Activated CD8-positive, alpha-beta memory T cell treated with anti-CD3 and anti-CD28 coated beads, Interleukin-2, amount 10 ng/mL, durations not matched to agents 7 days and 5 days (primary cell): ENCODE measurements at regions not wholly inside any gene's neighbourhood (a gene's known extent, or its start where the extent isn't known, plus 50 kb on each side); places are given as distances from the start of the nearest gene placed in this dataset.

Experiments
- ATAC-seq: fragments of 150-1000 bp; cut with Tn5 transposase; one replicate; pipeline ENCODE4 v1.10.0; 2021; ENCODE audit warnings: moderate library complexity
- CTCF ChIA-PET: fragments of 350-600 bp; sonication (Branson Sonifier 250); formaldehyde crosslinking; loops from one replicate; lab custom pipeline; 2021; ENCODE audit warnings: antibody characterized with exemption; lab: Charles Lee
- DNase-seq: peaks from one replicate; pipeline ENCODE4 v3.0.0-alpha.2; 2020
- H3K27ac Mint-ChIP-seq: one replicate; pipeline ENCODE4 v1.8.0; 2021; ENCODE audit warnings: mild to moderate bottlenecking, mixed read lengths
- H3K27me3 Mint-ChIP-seq: one replicate; pipeline ENCODE4 v1.8.0; 2021; ENCODE audit warnings: mixed read lengths
- H3K36me3 Mint-ChIP-seq: one replicate; pipeline ENCODE4 v1.8.0; 2021; ENCODE audit warnings: mild to moderate bottlenecking, mixed read lengths
- H3K4me1 Mint-ChIP-seq: one replicate; pipeline ENCODE4 v1.8.0; 2021; ENCODE audit warnings: mixed read lengths
- H3K4me3 Mint-ChIP-seq: one replicate; pipeline ENCODE4 v1.8.0; 2021; ENCODE audit warnings: mild to moderate bottlenecking, moderate library complexity, mixed read lengths
- H3K9me3 Mint-ChIP-seq: one replicate; pipeline ENCODE4 v1.8.0; 2022; ENCODE audit warnings: low read depth, mixed read lengths

GRCh38 chr12:74483057-74483456, 54.6 kb upstream of the ATXN7L3B start:
- Mint-ChIP-seq H3K36me3 (no peaks in the 10 kb centered on the region), H3K27me3 (no peaks in the 10 kb centered on the region), H3K27ac (no peak overlapping the region), H3K9me3 (no peaks in the 10 kb centered on the region), H3K4me1 (no peaks in the 10 kb centered on the region), H3K4me3 (no peak overlapping the region)
- CTCF ChIA-PET, result no interaction called here
- ATAC-seq, result no peak
- DNase-seq, result no peak
